ENCODE measurements at regions not wholly inside any gene's neighbourhood (a gene's known extent, or its start where the extent isn't known, plus 50 kb on each side); places are given as distances from the start of the nearest gene placed in this dataset.

- Histone ChIP-seq H3K4me1 (no peaks in the 10 kb centered on the region), H3K9me3 (no peaks in the 10 kb centered on the region), H3K4me3 (no peak overlapping the region), H3K36me3 (no peaks in the 10 kb centered on the region), H3K27me3 (no peaks in the 10 kb centered on the region), H3K27ac (no peak overlapping the region)
- intact Hi-C loops (cut with DNase I): no loop called here
- no peak for TF ChIP-seq POLR2A (IDR thresholded peaks at IDR 0.05)
- no peak for TF ChIP-seq CTCF (IDR thresholded peaks at IDR 0.05)
- no peak for TF ChIP-seq POLR2AphosphoS5 (IDR thresholded peaks at IDR 0.05; ENCODE audit: insufficient read depth in 1 of 2, low read depth in 1 of 2)
- DNase-seq (ENCODE audit: extremely low spot score in 2 of 2): no peak
Observed at GRCh38 chr15:29539736-29540135, 270.1 kb upstream of the NSMCE3 start.

- Histone ChIP-seq H3K9me3 (no peaks in the 10 kb centered on the region), H3K27me3 (no peaks in the 10 kb centered on the region), H3K4me1 (no peaks in the 10 kb centered on the region), H3K27ac (no peak overlapping the region), H3K4me3 (no peak overlapping the region), H3K36me3 (no peaks in the 10 kb centered on the region)
- intact Hi-C loops (cut with DNase I): no loop called here
- TF ChIP-seq CTCF (IDR thresholded peaks at IDR 0.05): no peak
- no peak for TF ChIP-seq POLR2AphosphoS5 (IDR thresholded peaks at IDR 0.05; ENCODE audit: insufficient read depth in 1 of 2, low read depth in 1 of 2)
- DNase-seq (ENCODE audit: extremely low spot score in 2 of 2): no peak
Observed at GRCh38 chr15:29538044-29538443, 268.4 kb upstream of the NSMCE3 start.

GRCh38 chr15:29535952-29536351 is 266.3 kb upstream of the NSMCE3 start:
- intact Hi-C loops (cut with DNase I): no loop called here
- Histone ChIP-seq H3K27ac (no peak overlapping the region), H3K27me3 (no peaks in the 10 kb centered on the region), H3K4me1 (no peaks in the 10 kb centered on the region), H3K36me3 (no peaks in the 10 kb centered on the region), H3K9me3 (no peaks in the 10 kb centered on the region), H3K4me3 (no peak overlapping the region)
- TF ChIP-seq POLR2A (IDR thresholded peaks at IDR 0.05) (no peak), POLR2AphosphoS5 (IDR thresholded peaks at IDR 0.05; ENCODE audit: insufficient read depth in 1 of 2, low read depth in 1 of 2) (no peak), CTCF (IDR thresholded peaks at IDR 0.05) (no peak)
- no peak for DNase-seq (ENCODE audit: extremely low spot score in 2 of 2)

GRCh38 chr15:29534378-29534777 is 264.8 kb upstream of the NSMCE3 start:
- no peak overlapping the region for H3K4me3 ChIP-seq
- intact Hi-C loops (cut with DNase I): no loop called here

GRCh38 chr15:29533647-29534046 is 264.0 kb upstream of the NSMCE3 start:
- DNase-seq (ENCODE audit: extremely low spot score in 2 of 2): no peak
- intact Hi-C loops (cut with DNase I): no loop called here
- Histone ChIP-seq H3K36me3 (no peaks in the 10 kb centered on the region), H3K27me3 (no peaks in the 10 kb centered on the region), H3K27ac (no peak overlapping the region), H3K4me3 (no peak overlapping the region), H3K9me3 (no peaks in the 10 kb centered on the region), H3K4me1 (no peaks in the 10 kb centered on the region)
- no peak for TF ChIP-seq CTCF (IDR thresholded peaks at IDR 0.05)
- TF ChIP-seq POLR2A (IDR thresholded peaks at IDR 0.05): no peak
- no peak for TF ChIP-seq POLR2AphosphoS5 (IDR thresholded peaks at IDR 0.05; ENCODE audit: insufficient read depth in 1 of 2, low read depth in 1 of 2)

More at GRCh38 chr15:29534378-29534777, 264.8 kb upstream of the NSMCE3 start:
- H3K27me3 ChIP-seq: no peaks in the 10 kb centered on the region
- TF ChIP-seq POLR2A (IDR thresholded peaks at IDR 0.05) (no peak), CTCF (IDR thresholded peaks at IDR 0.05) (no peak), POLR2AphosphoS5 (IDR thresholded peaks at IDR 0.05; ENCODE audit: insufficient read depth in 1 of 2, low read depth in 1 of 2) (no peak)
- DNase-seq (ENCODE audit: extremely low spot score in 2 of 2): no peak
- no peaks in the 10 kb centered on the region for H3K36me3 ChIP-seq
- no peak overlapping the region for H3K27ac ChIP-seq
- H3K9me3 ChIP-seq: no peaks in the 10 kb centered on the region
- no peaks in the 10 kb centered on the region for H3K4me1 ChIP-seq

Data from vagina (tissue), 2 donors.